PFSK-1 (cell line): ENCODE measurements at regions not wholly inside any gene's neighbourhood (a gene's known extent, or its start where the extent isn't known, plus 50 kb on each side); places are given as distances from the start of the nearest gene placed in this dataset.

Experiments
- FOXP2 ChIP-seq: optimal IDR thresholded peaks from 2 replicates; pipeline ENCODE3; 2011; ENCODE audit warnings: borderline replicate concordance, control low read depth, inconsistent platforms; ENCODE audit not compliant: insufficient read depth; ENCODE audit errors: extremely low read length, extremely low read depth
- POLR2AphosphoS5 ChIP-seq: IDR thresholded peaks from 2 replicates; pipeline ENCODE4 v1.6.1; 2012; ENCODE audit warnings: low read depth, mild to moderate bottlenecking, control low read depth, low read length, moderate library complexity
- SIN3A ChIP-seq: IDR thresholded peaks from 2 replicates; pipeline ENCODE4 v1.6.1; 2012; ENCODE audit warnings: mild to moderate bottlenecking, low read length, moderate library complexity, borderline replicate concordance; ENCODE audit not compliant: insufficient read depth
- TAF1 ChIP-seq: IDR thresholded peaks from 2 replicates; pipeline ENCODE4 v1.6.1; 2012; ENCODE audit warnings: low read length, control low read depth, borderline replicate concordance; ENCODE audit not compliant: insufficient read depth
- TF ChIP-seq, protein P1 (sequence below), 2 experiments: IDR thresholded peaks; 2 replicates each; pipeline versions ENCODE4 v1.6.1 to v1.8.0; 2011 to 2012; ENCODE audit warnings: low read depth in 2 of 2, low read length in 2 of 2, control low read depth in 1 of 2, inconsistent platforms in 1 of 2, mild to moderate bottlenecking in 1 of 2, moderate library complexity in 1 of 2; ENCODE audit not compliant: insufficient read depth in 1 of 2

- TF ChIP-seq POLR2AphosphoS5 (no peak), SIN3A (no peak), FOXP2 (no peak), TAF1 (no peak)
- TF ChIP-seq, protein P1, sequence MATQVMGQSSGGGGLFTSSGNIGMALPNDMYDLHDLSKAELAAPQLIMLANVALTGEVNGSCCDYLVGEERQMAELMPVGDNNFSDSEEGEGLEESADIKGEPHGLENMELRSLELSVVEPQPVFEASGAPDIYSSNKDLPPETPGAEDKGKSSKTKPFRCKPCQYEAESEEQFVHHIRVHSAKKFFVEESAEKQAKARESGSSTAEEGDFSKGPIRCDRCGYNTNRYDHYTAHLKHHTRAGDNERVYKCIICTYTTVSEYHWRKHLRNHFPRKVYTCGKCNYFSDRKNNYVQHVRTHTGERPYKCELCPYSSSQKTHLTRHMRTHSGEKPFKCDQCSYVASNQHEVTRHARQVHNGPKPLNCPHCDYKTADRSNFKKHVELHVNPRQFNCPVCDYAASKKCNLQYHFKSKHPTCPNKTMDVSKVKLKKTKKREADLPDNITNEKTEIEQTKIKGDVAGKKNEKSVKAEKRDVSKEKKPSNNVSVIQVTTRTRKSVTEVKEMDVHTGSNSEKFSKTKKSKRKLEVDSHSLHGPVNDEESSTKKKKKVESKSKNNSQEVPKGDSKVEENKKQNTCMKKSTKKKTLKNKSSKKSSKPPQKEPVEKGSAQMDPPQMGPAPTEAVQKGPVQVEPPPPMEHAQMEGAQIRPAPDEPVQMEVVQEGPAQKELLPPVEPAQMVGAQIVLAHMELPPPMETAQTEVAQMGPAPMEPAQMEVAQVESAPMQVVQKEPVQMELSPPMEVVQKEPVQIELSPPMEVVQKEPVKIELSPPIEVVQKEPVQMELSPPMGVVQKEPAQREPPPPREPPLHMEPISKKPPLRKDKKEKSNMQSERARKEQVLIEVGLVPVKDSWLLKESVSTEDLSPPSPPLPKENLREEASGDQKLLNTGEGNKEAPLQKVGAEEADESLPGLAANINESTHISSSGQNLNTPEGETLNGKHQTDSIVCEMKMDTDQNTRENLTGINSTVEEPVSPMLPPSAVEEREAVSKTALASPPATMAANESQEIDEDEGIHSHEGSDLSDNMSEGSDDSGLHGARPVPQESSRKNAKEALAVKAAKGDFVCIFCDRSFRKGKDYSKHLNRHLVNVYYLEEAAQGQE (IDR thresholded peaks at IDR 0.05; ENCODE audit: insufficient read depth in 1 of 2, low read depth in 2 of 2, low read length in 2 of 2) = no peak
These were observed 1495.2 kb upstream of the C9orf72 start for GRCh38 chr9:29068461-29068860.

GRCh38 chr9:29069376-29069775 is 1496.1 kb upstream of the C9orf72 start:
- no peak for TF ChIP-seq FOXP2
- no peak for TF ChIP-seq TAF1
- TF ChIP-seq, protein P1 (IDR thresholded peaks at IDR 0.05; ENCODE audit: insufficient read depth in 1 of 2, low read depth in 2 of 2, low read length in 2 of 2) = no peak
- TF ChIP-seq SIN3A = no peak
- no peak for TF ChIP-seq POLR2AphosphoS5

DNA sequence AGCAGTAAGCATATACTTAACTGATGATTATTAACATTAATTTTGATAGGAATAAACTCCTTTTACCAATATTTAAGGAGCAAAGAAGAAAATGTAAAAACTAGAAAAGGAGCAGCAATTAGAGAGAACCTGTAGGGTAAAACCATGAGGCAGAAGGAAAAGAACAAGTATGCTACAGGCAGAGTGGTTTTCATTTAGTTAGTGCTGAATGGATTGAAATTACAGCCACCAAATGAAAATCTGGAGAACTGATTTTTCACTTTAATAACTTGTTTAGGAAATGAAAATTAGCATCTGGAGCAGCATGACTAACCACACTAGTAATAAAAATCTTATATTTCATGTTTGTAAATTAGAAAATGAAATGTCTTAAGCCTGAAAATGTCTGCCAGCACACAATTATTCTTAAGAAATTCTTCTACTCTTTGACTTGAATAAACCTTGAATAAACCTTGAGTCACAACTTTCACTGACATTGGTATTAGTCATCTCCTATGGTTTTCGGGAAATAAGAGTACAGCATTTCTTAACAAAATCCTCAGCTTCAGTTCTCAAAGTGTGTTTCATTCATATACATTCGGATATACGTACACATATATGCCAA is 1504.9 kb upstream of the C9orf72 start:
- TF ChIP-seq SIN3A = no peak
- no peak for TF ChIP-seq TAF1
- TF ChIP-seq POLR2AphosphoS5 = no peak
- TF ChIP-seq, protein P1 (IDR thresholded peaks at IDR 0.05; ENCODE audit: insufficient read depth in 1 of 2, low read depth in 2 of 2, low read length in 2 of 2) = no peak
- no peak for TF ChIP-seq FOXP2

- no peak for TF ChIP-seq FOXP2
- TF ChIP-seq SIN3A = no peak
- TF ChIP-seq, protein P1 (IDR thresholded peaks at IDR 0.05; ENCODE audit: insufficient read depth in 1 of 2, low read depth in 2 of 2, low read length in 2 of 2) = no peak
- no peak for TF ChIP-seq POLR2AphosphoS5
- no peak for TF ChIP-seq TAF1
These were observed 1527.5 kb upstream of the C9orf72 start for GRCh38 chr9:29100762-29101161.

DNA sequence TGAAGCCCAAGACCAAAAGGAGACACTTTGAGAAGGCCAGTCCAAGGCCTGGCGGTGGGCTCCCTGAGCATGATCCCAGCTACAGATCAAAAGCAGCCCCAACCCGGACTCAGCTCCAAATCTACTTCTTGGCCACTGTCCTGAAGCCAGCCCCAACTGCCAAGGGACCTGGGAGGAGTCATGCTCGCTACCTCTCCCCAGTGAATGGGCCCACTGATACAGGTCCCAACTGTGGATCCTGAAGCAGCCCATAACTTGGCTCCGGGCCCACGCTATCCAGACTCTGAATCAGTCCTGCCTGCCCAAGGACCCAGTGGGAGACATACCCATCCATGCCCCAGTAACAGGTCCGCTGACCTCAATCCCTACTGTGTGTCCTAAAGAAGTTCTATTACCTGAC is 1545.3 kb upstream of the C9orf72 start:
- TF ChIP-seq POLR2AphosphoS5 (no peak), FOXP2 (no peak), TAF1 (no peak), SIN3A (no peak)
- TF ChIP-seq, protein P1 (IDR thresholded peaks at IDR 0.05; ENCODE audit: insufficient read depth in 1 of 2, low read depth in 2 of 2, low read length in 2 of 2) = no peak
